B cell (primary cell): ENCODE measurements at regions not wholly inside any gene's neighbourhood (a gene's known extent, or its start where the extent isn't known, plus 50 kb on each side); places are given as distances from the start of the nearest gene placed in this dataset.

ENCODE experiments used
- ATAC-seq: fragments of 200-7000 bp; cut with Tn5 transposase; one replicate; pipeline ENCODE4 v1.10.0; 2021; ENCODE audit warnings: low read depth, mild to moderate bottlenecking, moderate number of reproducible peaks, moderate library complexity
- CTCF ChIA-PET: fragments of 350-600 bp; sonication (Branson Sonifier 250); formaldehyde crosslinking; loops from one replicate; lab custom pipeline; 2021; ENCODE audit warnings: antibody characterized with exemption, inconsistent platforms; lab: Charles Lee
- POLR2A ChIA-PET: fragments of 350-600 bp; sonication (Branson Sonifier 250); formaldehyde crosslinking; loops from one replicate; lab custom pipeline; 2021; ENCODE audit warnings: antibody characterized with exemption; lab: Charles Lee
- DNase-seq: peaks from one replicate; pipeline ENCODE4 v3.0.0; 2013
- H2AFZ ChIP-seq: 2 replicates; pipeline ENCODE4 v1.6.1; 2012; ENCODE audit warnings: mild to moderate bottlenecking, low read depth, low read length; ENCODE audit not compliant: insufficient read depth, poor library complexity, severe bottlenecking
- H3K27ac ChIP-seq, 2 donors: 1 replicate in 1 of 2; 2 replicates in 1 of 2; pipeline ENCODE4 v1.5.1; 2012 to 2013; ENCODE audit warnings: low read length in 2 of 2, mild to moderate bottlenecking in 2 of 2, moderate library complexity in 1 of 2
- H3K27me3 ChIP-seq, 4 experiments: fragments of 200-600 bp in 1 of 4; sonication (generic) in 1 of 4; replicated peaks in 1 of 4; 1 replicate in 2 of 4; 2 replicates in 2 of 4; pipeline versions ENCODE4 v1.6.1 to v1.7.0; 2013 to 2016; ENCODE audit warnings: low read length in 3 of 4, mild to moderate bottlenecking in 2 of 4, mixed read lengths in 1 of 4, moderate library complexity in 1 of 4; ENCODE audit not compliant: insufficient read depth in 4 of 4, control insufficient read depth in 3 of 4; ENCODE audit errors: control extremely low read depth in 1 of 4
- H3K36me3 ChIP-seq, 2 experiments: replicated peaks in 1 of 2; 1 replicate in 1 of 2; 2 replicates in 1 of 2; pipeline versions ENCODE4 v1.6.1 to v1.7.1; 2013; ENCODE audit warnings: low read length in 1 of 2; ENCODE audit not compliant: insufficient read depth in 2 of 2, control insufficient read depth in 1 of 2; ENCODE audit errors: control extremely low read depth in 1 of 2, extremely low read depth in 1 of 2
- H3K4me1 ChIP-seq, 2 donors: fragments of 200-600 bp in 1 of 2; sonication (generic) in 1 of 2; 1 replicate in 1 of 2; 2 replicates in 1 of 2; pipeline versions ENCODE4 v1.5.1 to v1.6.1; 2013 to 2017; ENCODE audit warnings: low read length in 2 of 2; ENCODE audit not compliant: control insufficient read depth in 2 of 2, insufficient read depth in 2 of 2
- H3K4me2 ChIP-seq: replicated peaks from 2 replicates; pipeline ENCODE3; 2012; ENCODE audit warnings: mild to moderate bottlenecking, low read depth, low read length; ENCODE audit not compliant: poor library complexity, severe bottlenecking
- H3K4me3 ChIP-seq, 5 experiments: fragments of 200-600 bp in 1 of 5; sonication (generic) in 1 of 5; 1 replicate in 3 of 5; 2 replicates in 2 of 5; pipeline versions ENCODE4 v1.5.1 to v1.7.0; 2011 to 2016; ENCODE audit warnings: low read length in 4 of 5, mild to moderate bottlenecking in 4 of 5, low read depth in 2 of 5, control low read depth in 1 of 5, moderate library complexity in 1 of 5; ENCODE audit not compliant: insufficient read depth in 1 of 5; ENCODE audit errors: control extremely low read depth in 1 of 5, extremely low read depth in 1 of 5
- H3K79me2 ChIP-seq: fragments of 200-600 bp; sonication (generic); one replicate; pipeline ENCODE4 v1.6.0; 2016; ENCODE audit warnings: low read length; ENCODE audit not compliant: control insufficient read depth, insufficient read depth
- H3K9ac ChIP-seq: fragments of 200-600 bp; sonication (generic); 2 replicates; pipeline ENCODE4 v1.6.1; 2017; ENCODE audit warnings: mild to moderate bottlenecking, low read length, moderate library complexity
- H3K9me3 ChIP-seq, 3 donors: one replicate each; pipeline versions ENCODE4 v1.6.1 to v1.7.1; 2013; ENCODE audit warnings: low read length in 2 of 3; ENCODE audit not compliant: control insufficient read depth in 2 of 3, insufficient read depth in 1 of 3; ENCODE audit errors: control extremely low read depth in 1 of 3
- H4K20me1 ChIP-seq: 2 replicates; pipeline ENCODE4 v1.6.0; 2012; ENCODE audit warnings: mild to moderate bottlenecking, low read length; ENCODE audit not compliant: insufficient read depth, control insufficient read depth, poor library complexity, severe bottlenecking
- H3K27ac Mint-ChIP-seq: one replicate; pipeline ENCODE4 v1.8.0; 2021; ENCODE audit warnings: mixed read lengths
- H3K27me3 Mint-ChIP-seq: one replicate; pipeline ENCODE4 v1.8.0; 2021; ENCODE audit warnings: mixed read lengths
- H3K4me1 Mint-ChIP-seq: one replicate; pipeline ENCODE4 v1.8.0; 2021; ENCODE audit warnings: mixed read lengths
- H3K4me3 Mint-ChIP-seq: one replicate; pipeline ENCODE4 v1.8.0; 2021; ENCODE audit warnings: mixed read lengths
- H3K9me3 Mint-ChIP-seq: one replicate; pipeline ENCODE4 v1.8.0; 2022; ENCODE audit warnings: mixed read lengths; ENCODE audit not compliant: insufficient read depth
- EZH2 ChIP-seq: IDR thresholded peaks from 2 replicates; pipeline ENCODE4 v1.6.1; 2012; ENCODE audit warnings: borderline replicate concordance, low read depth, mild to moderate bottlenecking, moderate library complexity, low read length; ENCODE audit not compliant: insufficient read depth, poor library complexity, severe bottlenecking
- WGBS: methylation state at CpG from one replicate; pipeline ENCODE4 v1.1.5; 2013; ENCODE audit warnings: missing lambda C conversion rate; ENCODE audit not compliant: insufficient coverage; 5-methylcytosine and 5-hydroxymethylcytosine counted together
- intact Hi-C: fragments of 100-400 bp; cut with micrococcal nuclease; formaldehyde crosslinking; loops from one replicate; pipeline ENCODE4 v1.10.0; 2022
- TF ChIP-seq, protein P1 (sequence below): fragments of 200-600 bp; IDR thresholded peaks from one replicate; pipeline ENCODE4 v1.8.0; 2022; ENCODE audit warnings: antibody characterized with exemption, mild to moderate bottlenecking

DNA sequence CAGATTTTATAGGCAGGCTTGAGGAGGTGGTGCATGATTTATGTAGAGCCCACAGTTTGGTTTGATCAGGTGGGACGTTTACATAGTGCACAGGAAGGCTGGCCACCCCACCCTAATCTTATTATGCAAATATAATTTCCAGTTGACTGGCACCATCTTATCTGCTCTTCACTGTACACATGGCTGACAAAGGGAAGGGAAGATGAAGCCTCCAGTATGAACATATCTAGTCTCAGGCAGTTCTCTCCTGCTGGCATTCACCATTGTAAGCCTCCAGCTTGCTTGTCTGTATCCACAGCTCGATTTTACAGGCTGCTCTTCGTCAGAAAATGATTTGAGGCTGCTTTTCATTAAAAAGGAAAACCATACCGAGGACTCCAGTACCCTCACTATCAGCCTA, 278.3 kb downstream of the TECRL start:
- TF ChIP-seq, protein P1, sequence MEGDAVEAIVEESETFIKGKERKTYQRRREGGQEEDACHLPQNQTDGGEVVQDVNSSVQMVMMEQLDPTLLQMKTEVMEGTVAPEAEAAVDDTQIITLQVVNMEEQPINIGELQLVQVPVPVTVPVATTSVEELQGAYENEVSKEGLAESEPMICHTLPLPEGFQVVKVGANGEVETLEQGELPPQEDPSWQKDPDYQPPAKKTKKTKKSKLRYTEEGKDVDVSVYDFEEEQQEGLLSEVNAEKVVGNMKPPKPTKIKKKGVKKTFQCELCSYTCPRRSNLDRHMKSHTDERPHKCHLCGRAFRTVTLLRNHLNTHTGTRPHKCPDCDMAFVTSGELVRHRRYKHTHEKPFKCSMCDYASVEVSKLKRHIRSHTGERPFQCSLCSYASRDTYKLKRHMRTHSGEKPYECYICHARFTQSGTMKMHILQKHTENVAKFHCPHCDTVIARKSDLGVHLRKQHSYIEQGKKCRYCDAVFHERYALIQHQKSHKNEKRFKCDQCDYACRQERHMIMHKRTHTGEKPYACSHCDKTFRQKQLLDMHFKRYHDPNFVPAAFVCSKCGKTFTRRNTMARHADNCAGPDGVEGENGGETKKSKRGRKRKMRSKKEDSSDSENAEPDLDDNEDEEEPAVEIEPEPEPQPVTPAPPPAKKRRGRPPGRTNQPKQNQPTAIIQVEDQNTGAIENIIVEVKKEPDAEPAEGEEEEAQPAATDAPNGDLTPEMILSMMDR, result no peak
- TF ChIP-seq EZH2, result no peak
- Mint-ChIP-seq H3K27me3 (no peaks in the 10 kb centered on the region), H3K4me1 (no peaks in the 10 kb centered on the region), H3K27ac (no peak overlapping the region), H3K9me3 (no peaks in the 10 kb centered on the region), H3K4me3 (no peak overlapping the region)
- intact Hi-C loops, result no loop called here
- 33% methylated on average over 1 of the region's 4 CpGs for WGBS
- Histone ChIP-seq H3K27ac (no peak overlapping the region), H2AFZ (no peak overlapping the region), H3K4me1 (no peaks in the 10 kb centered on the region), H3K79me2 (no peaks in the 10 kb centered on the region), H3K4me2 (no peak overlapping the region), H3K4me3 (no peak overlapping the region), H3K36me3 (no peaks in the 10 kb centered on the region), H3K9ac (no peak overlapping the region), H4K20me1 (no peaks in the 10 kb centered on the region), H3K9me3 (peaks cover 0 to 2% (median 0%) of the 10 kb centered on the region in 3 donors), H3K27me3 (no peaks in the 10 kb centered on the region)
- CTCF ChIA-PET, result no interaction called here
- POLR2A ChIA-PET, result no interaction called here
- DNase-seq, result no peak
- no peak for ATAC-seq

DNA sequence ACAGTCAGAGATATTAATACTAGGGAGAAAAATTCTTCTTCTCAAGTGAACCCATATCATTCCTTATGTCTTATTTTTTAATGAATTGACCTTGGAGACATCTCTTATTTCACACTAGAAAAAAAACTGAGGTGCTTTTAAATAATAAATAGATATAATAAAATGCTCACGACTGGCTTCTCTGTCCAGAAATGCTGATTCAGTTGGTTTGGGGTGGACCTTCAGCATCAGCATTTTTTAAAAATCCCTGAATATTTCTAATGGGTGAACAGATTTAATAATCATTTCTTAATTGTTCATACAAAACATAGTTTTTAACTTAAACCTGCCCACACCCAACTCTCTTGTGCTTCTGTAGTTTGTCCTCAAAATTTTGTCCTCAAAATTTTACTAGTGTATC, 283.9 kb downstream of the TECRL start:
- Mint-ChIP-seq H3K27me3 (no peaks in the 10 kb centered on the region), H3K27ac (no peak overlapping the region), H3K4me1 (no peaks in the 10 kb centered on the region), H3K4me3 (no peak overlapping the region), H3K9me3 (no peaks in the 10 kb centered on the region)
- Histone ChIP-seq H3K4me1 (no peaks in the 10 kb centered on the region), H3K27me3 (no peaks in the 10 kb centered on the region), H3K9ac (no peak overlapping the region), H3K4me2 (no peak overlapping the region), H4K20me1 (no peaks in the 10 kb centered on the region), H3K27ac (no peak overlapping the region), H3K9me3 (peaks cover 0 to 15% (median 0%) of the 10 kb centered on the region in 3 donors), H2AFZ (no peak overlapping the region), H3K79me2 (no peaks in the 10 kb centered on the region), H3K36me3 (no peaks in the 10 kb centered on the region), H3K4me3 (no peak overlapping the region)
- no CpG with 5 or more reads among the region's 1 CpG for WGBS
- TF ChIP-seq, protein P1, result no peak
- TF ChIP-seq EZH2, result no peak
- intact Hi-C loops, result no loop called here
- DNase-seq, result no peak
- ChIA-PET CTCF (no interaction called here), POLR2A (no interaction called here)
- no peak for ATAC-seq
